ENCODE measurements at regions not wholly inside any gene's neighbourhood (a gene's known extent, or its start where the extent isn't known, plus 50 kb on each side); places are given as distances from the start of the nearest gene placed in this dataset.

- TF ChIP-seq POLR2A (IDR thresholded peaks at IDR 0.05): no peak
- no peak for TF ChIP-seq CTCF (IDR thresholded peaks at IDR 0.05)
- WGBS, 2 donors: 69 to 76% methylated on average over 1 of the region's 1 CpG
- Histone ChIP-seq H3K27ac (no peak overlapping the region), H3K27me3 (no peaks in the 10 kb centered on the region), H3K36me3 (no peaks in the 10 kb centered on the region), H3K4me1 (no peaks in the 10 kb centered on the region), H3K4me3 (no peak overlapping the region), H3K9me3 (no peaks in the 10 kb centered on the region)
- intact Hi-C loops (cut with DNase I): no loop called here
- no peak for DNase-seq
Measured at GRCh38 chr3:82103241-82103640, 341.8 kb upstream of the GBE1 start.

GRCh38 chr3:82100378-82100777, 338.9 kb upstream of the GBE1 start:
- H3K27me3 ChIP-seq: no peaks in the 10 kb centered on the region
- TF ChIP-seq CTCF (IDR thresholded peaks at IDR 0.05) (no peak), POLR2A (IDR thresholded peaks at IDR 0.05) (no peak)
- no peaks in the 10 kb centered on the region for H3K36me3 ChIP-seq
- H3K4me1 ChIP-seq: no peaks in the 10 kb centered on the region
- H3K9me3 ChIP-seq: no peaks in the 10 kb centered on the region
- no peak for DNase-seq
- no peak overlapping the region for H3K27ac ChIP-seq
- 39 to 49% methylated on average over 3 of the region's 3 CpGs for WGBS, 2 donors
- H3K4me3 ChIP-seq: no peak overlapping the region
- intact Hi-C loops (cut with DNase I): no loop called here

- no peaks in the 10 kb centered on the region for H3K27me3 ChIP-seq
- intact Hi-C loops (cut with DNase I): no loop called here
- 79 to 82% methylated on average over 3 of the region's 3 CpGs for WGBS, 2 donors
- no peak overlapping the region for H3K27ac ChIP-seq
- H3K4me1 ChIP-seq: no peaks in the 10 kb centered on the region
- H3K9me3 ChIP-seq: no peaks in the 10 kb centered on the region
- no peak for DNase-seq
- no peaks in the 10 kb centered on the region for H3K36me3 ChIP-seq
- no peak overlapping the region for H3K4me3 ChIP-seq
- TF ChIP-seq CTCF (IDR thresholded peaks at IDR 0.05) (no peak), POLR2A (IDR thresholded peaks at IDR 0.05) (no peak)
Measured at GRCh38 chr3:82093641-82094040, 332.2 kb upstream of the GBE1 start.

- WGBS, 2 donors: 53 to 74% methylated on average over 3 of the region's 3 CpGs
- intact Hi-C loops (cut with DNase I): no loop called here
- no peak overlapping the region for H3K27ac ChIP-seq
- no peaks in the 10 kb centered on the region for H3K4me1 ChIP-seq
- H3K27me3 ChIP-seq: no peaks in the 10 kb centered on the region
- H3K9me3 ChIP-seq: no peaks in the 10 kb centered on the region
- H3K36me3 ChIP-seq: no peaks in the 10 kb centered on the region
- DNase-seq: no peak
- no peak overlapping the region for H3K4me3 ChIP-seq
- TF ChIP-seq POLR2A (IDR thresholded peaks at IDR 0.05) (no peak), CTCF (IDR thresholded peaks at IDR 0.05) (no peak)
Measured at GRCh38 chr3:82088749-82089148, 327.3 kb upstream of the GBE1 start.

- Histone ChIP-seq H3K27ac (no peak overlapping the region), H3K36me3 (no peaks in the 10 kb centered on the region), H3K4me1 (no peaks in the 10 kb centered on the region), H3K4me3 (no peak overlapping the region), H3K27me3 (no peaks in the 10 kb centered on the region), H3K9me3 (no peaks in the 10 kb centered on the region)
- no peak for DNase-seq
- TF ChIP-seq CTCF (IDR thresholded peaks at IDR 0.05) (no peak), POLR2A (IDR thresholded peaks at IDR 0.05) (no peak)
- 24 to 29% methylated on average over 2 of the region's 2 CpGs for WGBS, 2 donors
- intact Hi-C loops (cut with DNase I): no loop called here
Measured at GRCh38 chr3:82087958-82088357, 326.5 kb upstream of the GBE1 start.
